Gastroesophageal sphincter (tissue), 3 donors: ENCODE measurements at regions not wholly inside any gene's neighbourhood (a gene's known extent, or its start where the extent isn't known, plus 50 kb on each side); places are given as distances from the start of the nearest gene placed in this dataset.

Experiments
- EP300 ChIP-seq: sonication (generic); formaldehyde crosslinking; IDR thresholded peaks from one replicate; pipeline ENCODE4 v1.6.1; 2017; ENCODE audit warnings: antibody characterized with exemption, mild to moderate bottlenecking
- POLR2AphosphoS5 ChIP-seq: sonication (generic); formaldehyde crosslinking; IDR thresholded peaks from one replicate; pipeline ENCODE4 v1.6.1; 2017; ENCODE audit warnings: antibody characterized with exemption
- TF ChIP-seq, protein P1 (sequence below), 4 experiments: fragments of 200-600 bp in 2 of 4; fragments of 450-650 bp in 2 of 4; sonication (generic) in 1 of 4; IDR thresholded peaks; one replicate each; pipeline ENCODE4 v1.5.1; 2017 to 2019; ENCODE audit warnings: antibody characterized with exemption in 4 of 4, mild to moderate bottlenecking in 2 of 4, moderate library complexity in 2 of 4

DNA sequence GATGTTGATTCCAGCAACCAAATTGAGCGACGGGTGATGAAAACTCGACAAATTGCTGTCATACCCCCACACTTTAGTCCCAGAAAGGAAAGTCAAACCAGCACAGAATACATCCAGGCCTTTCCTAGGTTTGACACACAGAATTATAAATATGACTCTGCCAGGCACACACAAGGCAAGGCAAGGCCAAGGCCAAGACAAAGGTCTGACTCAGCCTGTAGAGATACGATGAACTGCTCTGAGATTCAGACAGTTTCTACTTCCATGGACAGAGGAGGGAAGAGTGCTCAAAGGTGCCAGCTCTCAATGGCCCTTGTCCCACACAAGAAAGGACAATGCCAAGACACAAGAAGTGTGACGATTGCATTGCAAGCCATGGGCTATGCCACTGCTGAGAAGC, 880.2 kb upstream of the TMEM132C start:
- no peak for TF ChIP-seq EP300
- no peak for TF ChIP-seq POLR2AphosphoS5
- TF ChIP-seq, protein P1, sequence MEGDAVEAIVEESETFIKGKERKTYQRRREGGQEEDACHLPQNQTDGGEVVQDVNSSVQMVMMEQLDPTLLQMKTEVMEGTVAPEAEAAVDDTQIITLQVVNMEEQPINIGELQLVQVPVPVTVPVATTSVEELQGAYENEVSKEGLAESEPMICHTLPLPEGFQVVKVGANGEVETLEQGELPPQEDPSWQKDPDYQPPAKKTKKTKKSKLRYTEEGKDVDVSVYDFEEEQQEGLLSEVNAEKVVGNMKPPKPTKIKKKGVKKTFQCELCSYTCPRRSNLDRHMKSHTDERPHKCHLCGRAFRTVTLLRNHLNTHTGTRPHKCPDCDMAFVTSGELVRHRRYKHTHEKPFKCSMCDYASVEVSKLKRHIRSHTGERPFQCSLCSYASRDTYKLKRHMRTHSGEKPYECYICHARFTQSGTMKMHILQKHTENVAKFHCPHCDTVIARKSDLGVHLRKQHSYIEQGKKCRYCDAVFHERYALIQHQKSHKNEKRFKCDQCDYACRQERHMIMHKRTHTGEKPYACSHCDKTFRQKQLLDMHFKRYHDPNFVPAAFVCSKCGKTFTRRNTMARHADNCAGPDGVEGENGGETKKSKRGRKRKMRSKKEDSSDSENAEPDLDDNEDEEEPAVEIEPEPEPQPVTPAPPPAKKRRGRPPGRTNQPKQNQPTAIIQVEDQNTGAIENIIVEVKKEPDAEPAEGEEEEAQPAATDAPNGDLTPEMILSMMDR (IDR thresholded peaks at IDR 0.05) = no peak
